ENCODE measurements at regions not wholly inside any gene's neighbourhood (a gene's known extent, or its start where the extent isn't known, plus 50 kb on each side); places are given as distances from the start of the nearest gene placed in this dataset.

DNA sequence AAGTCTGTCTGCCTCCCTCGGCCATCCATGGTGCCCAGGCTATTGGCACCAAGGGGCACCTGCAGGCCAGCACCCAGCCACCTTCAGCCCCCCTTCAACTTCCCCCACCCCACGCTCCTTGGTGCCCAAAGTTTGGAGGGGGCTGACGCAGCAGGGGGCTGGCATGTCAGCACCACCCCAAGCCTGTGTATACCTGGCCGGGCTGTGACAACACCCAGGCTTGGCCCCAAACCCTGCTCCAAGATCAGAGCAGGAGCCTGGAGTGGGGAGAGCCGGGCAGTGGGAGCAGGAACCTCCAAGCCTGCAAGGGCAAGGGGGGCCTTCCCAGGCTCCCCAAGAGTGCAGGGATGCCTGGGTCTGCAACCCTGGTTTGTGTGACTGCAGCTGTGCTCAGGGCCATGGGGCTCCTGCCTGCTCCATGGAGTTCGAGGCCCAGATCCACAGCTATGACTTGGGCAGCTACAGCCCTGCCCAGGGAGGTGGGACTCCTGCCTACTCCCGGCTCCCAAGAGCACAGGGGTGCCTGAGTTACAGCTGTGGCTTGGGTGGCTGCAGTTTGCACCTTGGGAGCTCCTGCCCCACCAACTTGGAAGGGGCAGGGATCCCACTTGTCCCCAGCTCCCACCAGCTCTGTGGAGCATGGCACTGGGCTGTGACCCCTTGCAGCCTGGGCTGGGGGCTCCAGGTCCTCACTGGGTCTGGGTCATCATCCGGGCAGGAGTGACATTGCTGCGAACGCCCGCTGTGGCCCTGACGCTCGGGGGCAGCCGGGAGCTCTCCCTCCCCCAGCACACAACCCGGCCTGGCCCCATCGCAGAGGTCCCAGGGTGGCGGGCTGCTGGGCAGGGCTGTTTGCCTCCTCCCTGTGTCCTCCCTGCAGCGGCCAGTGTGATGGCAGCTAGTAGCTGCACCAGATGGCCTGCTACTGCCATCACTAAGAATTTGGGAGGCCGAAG lies 175.5 kb upstream of the SDK2 start:
- Histone ChIP-seq H3K9me3 (no peaks in the 10 kb centered on the region), H3K36me3 (no peaks in the 10 kb centered on the region), H3K4me3 (no peak overlapping the region), H3K27me3 (no peaks in the 10 kb centered on the region), H3K4me1 (no peaks in the 10 kb centered on the region), H3K27ac (no peak overlapping the region)
- 80% methylated on average over 1 of the region's 19 CpGs for whole genome bisulfite sequencing (ENCODE audit: insufficient coverage, low coverage, low lambda C conversion rate, missing lambda C conversion rate)
- DNase-seq (no peak), ATAC-seq (peak in 1 of 4 donors; percentile 32)
- intact Hi-C loops (cut with DNase I), result no loop called here
- TF ChIP-seq POLR2A (IDR thresholded peaks at IDR 0.05), result no peak
- TF ChIP-seq, protein P1, sequence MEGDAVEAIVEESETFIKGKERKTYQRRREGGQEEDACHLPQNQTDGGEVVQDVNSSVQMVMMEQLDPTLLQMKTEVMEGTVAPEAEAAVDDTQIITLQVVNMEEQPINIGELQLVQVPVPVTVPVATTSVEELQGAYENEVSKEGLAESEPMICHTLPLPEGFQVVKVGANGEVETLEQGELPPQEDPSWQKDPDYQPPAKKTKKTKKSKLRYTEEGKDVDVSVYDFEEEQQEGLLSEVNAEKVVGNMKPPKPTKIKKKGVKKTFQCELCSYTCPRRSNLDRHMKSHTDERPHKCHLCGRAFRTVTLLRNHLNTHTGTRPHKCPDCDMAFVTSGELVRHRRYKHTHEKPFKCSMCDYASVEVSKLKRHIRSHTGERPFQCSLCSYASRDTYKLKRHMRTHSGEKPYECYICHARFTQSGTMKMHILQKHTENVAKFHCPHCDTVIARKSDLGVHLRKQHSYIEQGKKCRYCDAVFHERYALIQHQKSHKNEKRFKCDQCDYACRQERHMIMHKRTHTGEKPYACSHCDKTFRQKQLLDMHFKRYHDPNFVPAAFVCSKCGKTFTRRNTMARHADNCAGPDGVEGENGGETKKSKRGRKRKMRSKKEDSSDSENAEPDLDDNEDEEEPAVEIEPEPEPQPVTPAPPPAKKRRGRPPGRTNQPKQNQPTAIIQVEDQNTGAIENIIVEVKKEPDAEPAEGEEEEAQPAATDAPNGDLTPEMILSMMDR (IDR thresholded peaks at IDR 0.05), result no peak

DNA sequence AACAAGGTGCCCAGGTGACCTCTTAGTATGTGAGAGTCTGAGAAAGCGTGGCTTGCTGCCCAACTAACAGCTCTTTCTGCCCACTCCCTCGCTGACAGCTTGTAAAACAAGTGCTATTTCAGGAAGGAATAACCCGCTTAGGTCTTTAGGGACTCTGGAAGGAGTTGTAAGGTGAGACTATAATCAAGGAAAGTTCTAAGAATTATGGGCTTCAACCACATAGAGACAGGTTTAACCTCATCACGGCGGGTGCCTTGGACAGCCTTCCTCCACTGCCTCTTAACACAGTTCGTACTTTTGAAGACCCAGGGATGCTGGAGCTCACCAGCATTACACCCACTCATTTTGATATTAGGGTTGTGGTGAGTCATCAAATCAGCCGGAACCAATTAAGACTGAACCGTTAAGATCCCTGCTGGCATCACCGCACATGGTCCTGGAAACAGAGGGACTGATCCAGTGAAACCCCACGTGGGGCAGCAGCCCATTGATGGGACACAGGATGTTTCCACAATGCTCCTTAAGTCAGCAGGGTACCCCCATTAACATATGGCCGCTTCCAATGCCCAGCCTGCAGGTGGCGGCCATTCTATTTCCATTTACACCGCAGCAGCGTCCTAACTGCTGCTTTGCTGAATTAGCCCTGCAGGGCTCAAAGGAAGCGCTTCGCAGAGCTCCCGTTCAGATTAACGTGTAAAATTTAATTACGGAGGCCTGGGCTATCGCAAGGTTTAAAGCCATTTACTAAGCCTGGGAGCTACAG lies 176.6 kb upstream of the SDK2 start:
- Histone ChIP-seq H3K27me3 (no peaks in the 10 kb centered on the region), H3K4me1 (no peaks in the 10 kb centered on the region), H3K4me3 (no peak overlapping the region), H3K27ac (no peak overlapping the region), H3K9me3 (no peaks in the 10 kb centered on the region), H3K36me3 (no peaks in the 10 kb centered on the region)
- no peak for TF ChIP-seq POLR2A (IDR thresholded peaks at IDR 0.05)
- TF ChIP-seq, protein P1 (IDR thresholded peaks at IDR 0.05), result no peak
- WGBS (ENCODE audit: insufficient coverage, low coverage, low lambda C conversion rate, missing lambda C conversion rate), result 71% methylated on average over 6 of the region's 20 CpGs
- intact Hi-C loops (cut with DNase I), result no loop called here
- DNase-seq (no peak), ATAC-seq (no peak)

DNA sequence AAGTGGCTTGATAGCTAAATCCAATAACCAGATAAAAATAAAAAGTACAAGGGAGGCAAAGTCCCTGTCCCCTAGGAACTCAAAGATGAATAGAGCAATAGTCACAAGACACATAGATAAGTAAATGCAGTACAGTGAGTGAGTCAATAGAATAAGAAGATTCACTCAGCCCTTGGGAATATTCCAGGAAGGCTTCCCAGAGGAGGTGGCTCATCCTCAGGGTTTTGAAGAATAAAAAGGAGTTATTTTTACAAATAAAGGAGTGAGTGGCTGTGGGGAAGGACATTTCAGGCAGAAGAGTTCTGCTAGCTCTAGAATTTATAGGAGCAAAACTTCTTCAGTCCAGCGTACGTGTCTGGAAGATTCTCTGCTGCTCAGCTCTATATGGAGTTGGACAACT lies 177.4 kb upstream of the SDK2 start:
- intact Hi-C loops (cut with DNase I), result no loop called here
- WGBS (ENCODE audit: insufficient coverage, low coverage, low lambda C conversion rate, missing lambda C conversion rate), result 91% methylated on average over 2 of the region's 2 CpGs

DNA sequence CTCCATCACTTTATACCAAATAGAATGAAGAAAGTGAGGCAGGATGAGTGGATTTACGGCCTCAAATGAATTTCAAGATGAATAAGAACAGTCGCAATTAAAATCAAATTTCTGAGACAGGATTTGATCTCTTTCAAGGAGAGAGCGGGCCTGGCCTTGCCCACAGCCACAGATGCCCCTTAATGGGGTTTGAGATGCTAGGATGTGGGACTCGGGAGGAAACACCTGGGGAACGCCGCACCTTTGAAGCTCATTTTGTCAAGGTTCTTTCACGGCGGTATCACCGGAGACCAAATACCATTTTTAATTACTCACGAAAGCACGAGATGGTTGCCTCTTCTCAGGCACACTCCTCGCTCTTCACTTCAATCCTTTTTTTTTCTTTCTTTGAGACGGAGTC lies 178.1 kb upstream of the SDK2 start:
- no peak for DNase-seq
- ATAC-seq, result no peak
- WGBS (ENCODE audit: insufficient coverage, low coverage, low lambda C conversion rate, missing lambda C conversion rate), result 87% methylated on average over 12 of the region's 13 CpGs

More for the DNA sequence above, 177.4 kb upstream of the SDK2 start:
- no peak overlapping the region for H3K27ac ChIP-seq
- H3K27me3 ChIP-seq, result no peaks in the 10 kb centered on the region
- ATAC-seq, result no peak
- no peaks in the 10 kb centered on the region for H3K9me3 ChIP-seq
- DNase-seq, result no peak
- no peaks in the 10 kb centered on the region for H3K4me1 ChIP-seq
- H3K4me3 ChIP-seq, result no peak overlapping the region
- no peaks in the 10 kb centered on the region for H3K36me3 ChIP-seq
- TF ChIP-seq, protein P1 (IDR thresholded peaks at IDR 0.05), result no peak
- no peak for TF ChIP-seq POLR2A (IDR thresholded peaks at IDR 0.05)

More for the DNA sequence above, 178.1 kb upstream of the SDK2 start:
- no peak overlapping the region for H3K27ac ChIP-seq
- no peak overlapping the region for H3K4me3 ChIP-seq
- intact Hi-C loops (cut with DNase I), result no loop called here
- H3K4me1 ChIP-seq, result no peaks in the 10 kb centered on the region
- H3K9me3 ChIP-seq, result no peaks in the 10 kb centered on the region
- H3K27me3 ChIP-seq, result no peaks in the 10 kb centered on the region
- TF ChIP-seq POLR2A (IDR thresholded peaks at IDR 0.05), result no peak
- TF ChIP-seq, protein P1 (IDR thresholded peaks at IDR 0.05), result no peak
- no peaks in the 10 kb centered on the region for H3K36me3 ChIP-seq

Measured in right lobe of liver (tissue), 6 donors.